ENCODE measurements at regions not wholly inside any gene's neighbourhood (a gene's known extent, or its start where the extent isn't known, plus 50 kb on each side); places are given as distances from the start of the nearest gene placed in this dataset.

DNA sequence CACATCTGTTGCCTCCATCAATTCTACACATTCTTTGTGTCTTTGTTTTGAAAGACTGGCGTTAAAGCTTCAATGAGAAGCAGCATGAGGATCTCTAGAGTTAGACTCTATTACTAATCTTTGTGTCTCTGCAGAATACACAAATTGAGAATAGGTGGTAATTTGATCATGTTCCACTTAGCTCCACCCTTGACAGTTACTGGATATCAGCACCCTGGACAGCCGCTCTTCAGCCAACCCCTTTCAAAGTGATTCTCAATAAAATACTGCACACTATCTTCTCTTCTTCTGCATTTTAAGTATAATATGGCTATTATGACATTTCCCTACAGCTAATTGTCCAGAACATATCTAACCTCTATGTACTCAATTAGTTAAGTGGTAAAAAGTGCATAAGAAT lies 54.3 kb upstream of the CNR1 start:
- TF ChIP-seq, protein P1, sequence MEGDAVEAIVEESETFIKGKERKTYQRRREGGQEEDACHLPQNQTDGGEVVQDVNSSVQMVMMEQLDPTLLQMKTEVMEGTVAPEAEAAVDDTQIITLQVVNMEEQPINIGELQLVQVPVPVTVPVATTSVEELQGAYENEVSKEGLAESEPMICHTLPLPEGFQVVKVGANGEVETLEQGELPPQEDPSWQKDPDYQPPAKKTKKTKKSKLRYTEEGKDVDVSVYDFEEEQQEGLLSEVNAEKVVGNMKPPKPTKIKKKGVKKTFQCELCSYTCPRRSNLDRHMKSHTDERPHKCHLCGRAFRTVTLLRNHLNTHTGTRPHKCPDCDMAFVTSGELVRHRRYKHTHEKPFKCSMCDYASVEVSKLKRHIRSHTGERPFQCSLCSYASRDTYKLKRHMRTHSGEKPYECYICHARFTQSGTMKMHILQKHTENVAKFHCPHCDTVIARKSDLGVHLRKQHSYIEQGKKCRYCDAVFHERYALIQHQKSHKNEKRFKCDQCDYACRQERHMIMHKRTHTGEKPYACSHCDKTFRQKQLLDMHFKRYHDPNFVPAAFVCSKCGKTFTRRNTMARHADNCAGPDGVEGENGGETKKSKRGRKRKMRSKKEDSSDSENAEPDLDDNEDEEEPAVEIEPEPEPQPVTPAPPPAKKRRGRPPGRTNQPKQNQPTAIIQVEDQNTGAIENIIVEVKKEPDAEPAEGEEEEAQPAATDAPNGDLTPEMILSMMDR (optimal IDR thresholded peaks at IDR 0.05 in 1 of 3, IDR thresholded peaks at IDR 0.05 in 1 of 3, conservative IDR thresholded peaks at IDR 0.05 in 1 of 3; ENCODE audit: extremely low read depth in 1 of 3, insufficient read depth in 2 of 3, low read length in 3 of 3), result no peak
- no peak for TF ChIP-seq EZH2 (IDR thresholded peaks at IDR 0.05; ENCODE audit: low read length)
